Adrenal gland (tissue), 5 donors: ENCODE measurements at regions not wholly inside any gene's neighbourhood (a gene's known extent, or its start where the extent isn't known, plus 50 kb on each side); places are given as distances from the start of the nearest gene placed in this dataset.

Experiments
- POLR2A ChIP-seq, 2 donors: fragments of 450-650 bp; IDR thresholded peaks; one replicate each; pipeline ENCODE4 v1.6.1; 2017; ENCODE audit warnings: antibody characterized with exemption in 2 of 2, mild to moderate bottlenecking in 2 of 2, moderate library complexity in 1 of 2
- TF ChIP-seq, protein P1 (sequence below), 6 experiments: fragments of 450-650 bp in 4 of 6; fragments of 200-600 bp in 2 of 6; sonication (generic) in 1 of 6; IDR thresholded peaks; 1 replicate in 5 of 6; 2 replicates in 1 of 6; pipeline versions ENCODE4 v1.5.1 to v1.8.0; 2016 to 2021; ENCODE audit warnings: antibody characterized with exemption in 6 of 6, mild to moderate bottlenecking in 2 of 6, moderate library complexity in 1 of 6
- donor health status: DM: no; HTN: no; CAD: no.

DNA sequence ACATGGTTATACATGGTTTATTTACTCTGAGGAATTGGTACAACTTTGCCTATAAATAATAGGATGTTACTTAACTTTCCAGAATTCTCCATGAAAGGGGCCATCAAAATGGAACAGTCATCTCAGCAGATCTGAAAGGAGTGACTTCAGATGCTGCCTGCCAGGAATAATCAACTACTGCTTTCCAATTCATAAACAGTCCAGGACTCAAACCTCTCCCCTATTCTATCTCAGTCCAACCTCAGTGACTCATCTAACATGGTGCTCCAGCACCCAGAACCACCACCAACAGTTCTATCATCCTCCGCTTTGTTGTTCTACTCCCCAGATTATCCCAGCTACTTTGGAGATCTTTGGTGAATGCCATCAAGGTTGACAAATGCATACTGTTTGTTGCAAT, 221.5 kb upstream of the MPDZ start:
- TF ChIP-seq POLR2A (IDR thresholded peaks at IDR 0.05) = no peak
- TF ChIP-seq, protein P1, sequence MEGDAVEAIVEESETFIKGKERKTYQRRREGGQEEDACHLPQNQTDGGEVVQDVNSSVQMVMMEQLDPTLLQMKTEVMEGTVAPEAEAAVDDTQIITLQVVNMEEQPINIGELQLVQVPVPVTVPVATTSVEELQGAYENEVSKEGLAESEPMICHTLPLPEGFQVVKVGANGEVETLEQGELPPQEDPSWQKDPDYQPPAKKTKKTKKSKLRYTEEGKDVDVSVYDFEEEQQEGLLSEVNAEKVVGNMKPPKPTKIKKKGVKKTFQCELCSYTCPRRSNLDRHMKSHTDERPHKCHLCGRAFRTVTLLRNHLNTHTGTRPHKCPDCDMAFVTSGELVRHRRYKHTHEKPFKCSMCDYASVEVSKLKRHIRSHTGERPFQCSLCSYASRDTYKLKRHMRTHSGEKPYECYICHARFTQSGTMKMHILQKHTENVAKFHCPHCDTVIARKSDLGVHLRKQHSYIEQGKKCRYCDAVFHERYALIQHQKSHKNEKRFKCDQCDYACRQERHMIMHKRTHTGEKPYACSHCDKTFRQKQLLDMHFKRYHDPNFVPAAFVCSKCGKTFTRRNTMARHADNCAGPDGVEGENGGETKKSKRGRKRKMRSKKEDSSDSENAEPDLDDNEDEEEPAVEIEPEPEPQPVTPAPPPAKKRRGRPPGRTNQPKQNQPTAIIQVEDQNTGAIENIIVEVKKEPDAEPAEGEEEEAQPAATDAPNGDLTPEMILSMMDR (IDR thresholded peaks at IDR 0.05) = no peak
